NCI-H82 (cell line): ENCODE measurements at regions not wholly inside any gene's neighbourhood (a gene's known extent, or its start where the extent isn't known, plus 50 kb on each side); places are given as distances from the start of the nearest gene placed in this dataset.

Experiments
- DNase-seq: peaks from one replicate; lab custom pipeline; 2025; lab: John Stamatoyannopoulos, UW

- DNase-seq: peak; percentile 32
These were observed 288.1 kb downstream of the ETS1 start for GRCh38 chr11:128299132-128299726.

- no peak for DNase-seq
These were observed 289.1 kb downstream of the ETS1 start for GRCh38 chr11:128298271-128298670.

GRCh38 chr11:128297805-128298204 is 289.6 kb downstream of the ETS1 start:
- DNase-seq: no peak

- peak; percentile 3 for DNase-seq
These were observed 290.2 kb downstream of the ETS1 start for GRCh38 chr11:128297091-128297651.

- DNase-seq: no peak
These were observed 292.7 kb downstream of the ETS1 start for GRCh38 chr11:128294671-128295050.

GRCh38 chr11:128294001-128294670 is 293.2 kb downstream of the ETS1 start:
- no peak for DNase-seq

GRCh38 chr11:128291835-128292234 is 295.5 kb downstream of the ETS1 start:
- no peak for DNase-seq

- no peak for DNase-seq
These were observed 296.4 kb downstream of the ETS1 start for GRCh38 chr11:128291007-128291406.

- DNase-seq: peak; percentile 72
These were observed 297.1 kb downstream of the ETS1 start for GRCh38 chr11:128290106-128290840.

- no peak for DNase-seq
These were observed 298.3 kb downstream of the ETS1 start for GRCh38 chr11:128289048-128289447.

- DNase-seq: no peak
These were observed 299.0 kb downstream of the ETS1 start for GRCh38 chr11:128288368-128288767.

- DNase-seq: no peak
These were observed 302.0 kb downstream of the ETS1 start for GRCh38 chr11:128285321-128285720.

- peak; percentile 26 for DNase-seq
These were observed 302.7 kb downstream of the ETS1 start for GRCh38 chr11:128284634-128285033.

GRCh38 chr11:128283451-128283850 is 303.9 kb downstream of the ETS1 start:
- DNase-seq: no peak

GRCh38 chr11:128282053-128282452 is 305.3 kb downstream of the ETS1 start:
- DNase-seq: no peak

GRCh38 chr11:128279866-128280265 is 307.5 kb downstream of the ETS1 start:
- DNase-seq: no peak

- DNase-seq: no peak
These were observed 313.6 kb downstream of the ETS1 start for GRCh38 chr11:128273736-128274135.

- peak; percentile 40 for DNase-seq
These were observed 316.0 kb downstream of the ETS1 start for GRCh38 chr11:128271401-128271800.

GRCh38 chr11:128269466-128269865 is 317.9 kb downstream of the ETS1 start:
- no peak for DNase-seq

- no peak for DNase-seq
These were observed 320.5 kb downstream of the ETS1 start for GRCh38 chr11:128266893-128267292.

- no peak for DNase-seq
These were observed 324.7 kb downstream of the ETS1 start for GRCh38 chr11:128262463-128263345.

- no peak for DNase-seq
These were observed 326.3 kb downstream of the ETS1 start for GRCh38 chr11:128261011-128261421.
